H7 (cell line): ENCODE measurements at regions not wholly inside any gene's neighbourhood (a gene's known extent, or its start where the extent isn't known, plus 50 kb on each side); places are given as distances from the start of the nearest gene placed in this dataset.
"Not testable (repeated sequence)": the region's sequence is repeated elsewhere in the genome, so short reads cannot be mapped to it uniquely, and the experiment has no call there.

Source experiments
- DNase-seq: peaks from one replicate; pipeline ENCODE4 v3.0.0; 2012
- H3K27me3 ChIP-seq: 2 replicates; pipeline ENCODE4 v1.6.0; 2011; ENCODE audit warnings: mild to moderate bottlenecking, low read length; ENCODE audit not compliant: control insufficient read depth, insufficient read depth
- H3K36me3 ChIP-seq: replicated peaks from 2 replicates; pipeline ENCODE4 v1.5.1; 2011; ENCODE audit warnings: low read length; ENCODE audit not compliant: control insufficient read depth, insufficient read depth
- H3K4me3 ChIP-seq: 2 replicates; pipeline ENCODE4 v1.5.1; 2011; ENCODE audit warnings: low read depth, mild to moderate bottlenecking, control low read depth, low read length, moderate library complexity; ENCODE audit not compliant: insufficient read depth

GRCh38 chr3:177249203-177249602 lies 51.9 kb upstream of the TBL1XR1 start:
- no peak for DNase-seq
- Histone ChIP-seq H3K36me3 (no peaks in the 10 kb centered on the region), H3K4me3 (no peak overlapping the region), H3K27me3 (no peaks in the 10 kb centered on the region)

- DNase-seq = no peak
- Histone ChIP-seq H3K36me3 (no peaks in the 10 kb centered on the region), H3K4me3 (no peak overlapping the region)
These were observed 52.9 kb upstream of the TBL1XR1 start for GRCh38 chr3:177250151-177250550.

DNA sequence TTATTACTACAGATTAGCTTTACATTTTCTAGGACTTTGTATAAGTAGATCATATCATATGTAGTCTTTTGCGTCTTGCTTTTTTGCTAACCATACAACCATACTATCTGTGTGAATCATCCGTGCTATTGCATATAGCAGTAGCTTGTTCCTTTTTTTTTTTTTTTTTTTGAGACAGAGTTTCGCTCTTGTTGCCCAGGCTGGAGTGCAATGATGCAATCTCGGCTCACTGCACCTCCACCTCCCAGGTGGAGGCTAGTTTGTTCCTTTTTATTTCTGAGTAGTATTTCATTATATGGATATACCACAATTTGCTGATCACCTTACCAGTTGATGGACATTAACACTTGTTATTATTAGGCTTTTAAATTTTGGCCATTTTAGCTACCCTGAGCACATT lies 54.5 kb upstream of the TBL1XR1 start:
- no peak for DNase-seq
- Histone ChIP-seq H3K4me3 (no peak overlapping the region), H3K27me3 (no peaks in the 10 kb centered on the region), H3K36me3 (no peaks in the 10 kb centered on the region)

More at GRCh38 chr3:177250151-177250550, 52.9 kb upstream of the TBL1XR1 start:
- no peaks in the 10 kb centered on the region for H3K27me3 ChIP-seq

DNA sequence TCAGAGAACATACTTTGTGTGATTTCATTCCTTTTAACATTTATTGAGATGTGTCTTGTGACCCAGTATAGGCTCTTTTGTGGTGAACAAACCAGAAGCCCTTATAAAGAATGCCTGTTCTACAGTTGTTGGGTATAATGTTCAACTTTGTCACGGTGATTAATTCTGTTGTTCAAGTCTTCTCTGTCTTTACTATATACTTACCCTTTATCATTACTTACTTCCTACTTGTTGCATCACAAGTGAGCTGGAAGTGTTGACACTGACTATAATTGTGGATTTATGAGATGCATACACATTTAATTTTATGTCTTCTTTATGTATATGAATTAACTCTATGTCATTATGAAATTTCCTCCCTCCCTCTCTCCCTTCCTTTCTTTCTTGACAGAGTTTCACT lies 59.7 kb upstream of the TBL1XR1 start:
- no peaks in the 10 kb centered on the region for H3K27me3 ChIP-seq
- no peak overlapping the region for H3K4me3 ChIP-seq
- no peak for DNase-seq
- H3K36me3 ChIP-seq = no peaks in the 10 kb centered on the region

GRCh38 chr3:177257625-177258024 lies 60.3 kb upstream of the TBL1XR1 start:
- DNase-seq = no peak
- no peak overlapping the region for H3K4me3 ChIP-seq
- no peaks in the 10 kb centered on the region for H3K36me3 ChIP-seq
- H3K27me3 ChIP-seq = no peaks in the 10 kb centered on the region

DNA sequence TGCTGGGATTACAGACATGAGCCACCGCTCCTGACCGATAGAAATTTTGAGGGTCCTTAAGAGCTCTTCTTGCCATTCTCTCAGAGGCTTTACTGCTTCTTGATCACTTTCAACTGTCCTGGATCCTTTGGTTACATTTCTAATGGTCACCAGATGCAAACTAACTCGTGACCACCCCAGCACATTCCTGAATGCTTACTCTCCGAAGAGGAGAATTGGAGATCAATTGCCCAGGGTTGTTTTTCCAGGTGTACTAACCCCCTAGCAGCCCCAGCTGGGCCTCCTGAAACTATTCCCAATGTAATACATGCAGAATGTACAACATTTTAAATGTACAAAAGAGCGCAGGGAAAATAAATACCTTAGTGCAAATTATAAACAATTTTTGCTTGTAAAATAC lies 65.1 kb upstream of the TBL1XR1 start:
- peak; percentile 49 for DNase-seq
- Histone ChIP-seq H3K27me3 (no peaks in the 10 kb centered on the region), H3K4me3 (no peak overlapping the region)

GRCh38 chr3:177263615-177264368 lies 66.5 kb upstream of the TBL1XR1 start:
- DNase-seq = no peak

More for the DNA sequence above, 65.1 kb upstream of the TBL1XR1 start:
- no peaks in the 10 kb centered on the region for H3K36me3 ChIP-seq

GRCh38 chr3:177271811-177272501 lies 74.7 kb upstream of the TBL1XR1 start:
- DNase-seq, H3K27me3 ChIP-seq, H3K36me3 ChIP-seq, H3K4me3 ChIP-seq: not testable (repeated sequence)

More at GRCh38 chr3:177263615-177264368, 66.5 kb upstream of the TBL1XR1 start:
- H3K27me3 ChIP-seq = no peaks in the 10 kb centered on the region
- H3K36me3 ChIP-seq = no peaks in the 10 kb centered on the region
- no peak overlapping the region for H3K4me3 ChIP-seq

GRCh38 chr3:177278016-177278415 lies 80.7 kb upstream of the TBL1XR1 start:
- Histone ChIP-seq H3K36me3 (no peaks in the 10 kb centered on the region), H3K27me3 (no peaks in the 10 kb centered on the region; the same call in 1 of the 2 replicates), H3K4me3 (no peak overlapping the region)
- no peak for DNase-seq

- DNase-seq = no peak
- H3K27me3 ChIP-seq = no peaks in the 10 kb centered on the region
- H3K4me3 ChIP-seq = no peak overlapping the region
- H3K36me3 ChIP-seq = no peaks in the 10 kb centered on the region
These were observed 82.0 kb upstream of the TBL1XR1 start for GRCh38 chr3:177279118-177279815.

- Histone ChIP-seq H3K4me3 (no peak overlapping the region), H3K27me3 (no peaks in the 10 kb centered on the region)
- DNase-seq = no peak
These were observed 84.2 kb upstream of the TBL1XR1 start for GRCh38 chr3:177281292-177282118.

GRCh38 chr3:177282119-177282655 lies 84.9 kb upstream of the TBL1XR1 start:
- no peak overlapping the region for H3K4me3 ChIP-seq
- no peaks in the 10 kb centered on the region for H3K27me3 ChIP-seq
- DNase-seq = no peak
- no peaks in the 10 kb centered on the region for H3K36me3 ChIP-seq

More at GRCh38 chr3:177281292-177282118, 84.2 kb upstream of the TBL1XR1 start:
- H3K36me3 ChIP-seq = no peaks in the 10 kb centered on the region

- Histone ChIP-seq H3K27me3 (no peaks in the 10 kb centered on the region), H3K4me3 (no peak overlapping the region), H3K36me3 (no peaks in the 10 kb centered on the region)
- DNase-seq = no peak
These were observed 86.7 kb upstream of the TBL1XR1 start for GRCh38 chr3:177283983-177284382.

- no peak overlapping the region for H3K4me3 ChIP-seq
- no peaks in the 10 kb centered on the region for H3K27me3 ChIP-seq
- H3K36me3 ChIP-seq = no peaks in the 10 kb centered on the region
- DNase-seq = peak; percentile 44
These were observed 87.2 kb upstream of the TBL1XR1 start for GRCh38 chr3:177284383-177284881.
